Heart left ventricle (tissue), 16 donors: ENCODE measurements at regions not wholly inside any gene's neighbourhood (a gene's known extent, or its start where the extent isn't known, plus 50 kb on each side); places are given as distances from the start of the nearest gene placed in this dataset.

Experiments used
- ATAC-seq, 4 donors: fragments of 200-7000 bp; cut with Tn5 transposase; one replicate each; pipeline ENCODE4 v1.9.1; 2020 to 2022; ENCODE audit warnings: moderate library complexity in 4 of 4, mild to moderate bottlenecking in 3 of 4, moderate number of reproducible peaks in 1 of 4
- DNase-seq, 5 donors: peaks; one replicate each; pipeline ENCODE4 v3.0.0-alpha.2; 2020
- H3K27ac ChIP-seq, 12 donors: fragments of 200-600 bp; sonication (generic) in 4 of 12; one replicate each; pipeline versions ENCODE4 v1.5.0 to v1.8.0; 2016 to 2022; ENCODE audit warnings: mild to moderate bottlenecking in 2 of 12
- H3K27me3 ChIP-seq, 9 donors: fragments of 200-600 bp; sonication (generic) in 2 of 9; one replicate each; pipeline versions ENCODE4 v1.5.1 to v1.8.0; 2016 to 2022; ENCODE audit warnings: mild to moderate bottlenecking in 3 of 9
- H3K36me3 ChIP-seq, 9 donors: fragments of 200-600 bp; sonication (generic) in 2 of 9; one replicate each; pipeline versions ENCODE4 v1.5.0 to v1.8.0; 2018 to 2022; ENCODE audit warnings: mild to moderate bottlenecking in 2 of 9
- H3K4me1 ChIP-seq, 12 donors: fragments of 200-600 bp; sonication (generic) in 4 of 12; one replicate each; pipeline versions ENCODE4 v1.5.0 to v1.8.0; 2016 to 2022; ENCODE audit warnings: mild to moderate bottlenecking in 3 of 12
- H3K4me3 ChIP-seq, 12 donors: fragments of 200-600 bp; sonication (generic) in 4 of 12; one replicate each; pipeline versions ENCODE4 v1.5.0 to v1.8.0; 2017 to 2022; ENCODE audit warnings: mild to moderate bottlenecking in 9 of 12, moderate library complexity in 4 of 12
- H3K9me3 ChIP-seq, 12 donors: fragments of 200-600 bp; sonication (generic) in 4 of 12; one replicate each; pipeline versions ENCODE4 v1.5.0 to v1.8.0; 2016 to 2022; ENCODE audit warnings: mild to moderate bottlenecking in 1 of 12
- POLR2A ChIP-seq, 2 donors: fragments of 450-650 bp; IDR thresholded peaks; one replicate each; pipeline ENCODE4 v1.6.1; 2017; ENCODE audit warnings: antibody characterized with exemption in 2 of 2, mild to moderate bottlenecking in 2 of 2, moderate library complexity in 2 of 2
- WGBS, 4 donors: extraction: QIAGEN DNeasy Blood & Tissue Kit in 2 of 4; methylation state at CpG; one replicate each; pipeline versions ENCODE4 v1.1.5 to v1.1.7; 2013 to 2018; 5-methylcytosine and 5-hydroxymethylcytosine counted together
- intact Hi-C, 10 donors: fragments of 100-400 bp; cut with DNase I; formaldehyde crosslinking; loops; one replicate each; pipeline versions ENCODE4 v1.11.1 to v1.14.2; 2022
- TF ChIP-seq, protein P1 (sequence below), 12 donors: fragments of 200-600 bp; sonication (generic) in 4 of 12; IDR thresholded peaks; one replicate each; pipeline versions ENCODE4 v1.5.0 to v1.8.0; 2018 to 2022; ENCODE audit warnings: antibody characterized with exemption in 12 of 12, mild to moderate bottlenecking in 5 of 12
- donor health status: ischemic (EF 13 %, LVEDD 7.1; RV severe dilation, severe dysfunction).
- donor health status: healthy with polysubstance abuse.
- donor health status: DM: no; HTN: yes; CAD: no.
- donor health status: DM: no; HTN: no; CAD: no.
- donor health status: ischemic (EF 25% LVEDD 6.9; RV normal size, moderate dysfunction).
- donor health status: ischemic (EF 25% LVEDD 5.7; RV mildly dilated, moderate dysfunction).
- donor health status: healthy.
- donor health status: DM: yes; HTN: yes; CAD: no.
- donor health status: ischemic (EF 35%, LVEDD 5.7; RV mildly dilated, moderate dysfunction).
- donor health status: nonischemic (EF 11% LVEDD 7.7; RV severe dilation, severe dysfunction).
- donor health status: DM: yes; HTN: yes; CAD: no.
- donor health status: PGD.
- donor health status: ischemic (EF 29% LVEDD 5.4; RV normal size, mild dysfunction).
- donor health status: nonischemic (EF 23%, LVEDD 6.1; RV moderate dilation, normal function).

DNA sequence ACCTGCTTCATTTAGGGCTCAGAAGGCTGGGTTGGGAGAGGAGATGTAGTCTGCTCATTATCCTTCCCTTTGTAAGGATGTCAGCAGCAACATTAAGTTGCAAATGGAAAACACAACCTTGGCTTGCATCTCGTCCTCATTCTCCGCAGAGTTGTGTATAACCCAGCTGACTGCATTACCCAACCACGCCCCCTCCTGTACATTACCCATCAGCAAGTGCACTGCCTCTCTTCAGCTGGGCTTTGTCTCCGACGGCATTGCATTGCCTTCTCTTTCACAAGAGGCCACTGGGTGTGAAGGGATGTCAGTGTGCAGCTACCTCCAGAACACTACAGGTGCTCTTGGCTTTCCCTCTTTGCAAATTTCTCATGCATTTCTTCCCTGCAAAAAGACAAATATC lies 128.7 kb upstream of the TSHZ2 start:
- Histone ChIP-seq H3K27ac (no peak overlapping the region), H3K36me3 (no peaks in the 10 kb centered on the region), H3K4me3 (no peak overlapping the region), H3K27me3 (peaks cover 0 to 4% (median 0%) of the 10 kb centered on the region in 9 donors), H3K9me3 (no peaks in the 10 kb centered on the region), H3K4me1 (no peaks in the 10 kb centered on the region)
- ATAC-seq (no peak), DNase-seq (no peak)
- no peak for TF ChIP-seq POLR2A (IDR thresholded peaks at IDR 0.05)
- TF ChIP-seq, protein P1, sequence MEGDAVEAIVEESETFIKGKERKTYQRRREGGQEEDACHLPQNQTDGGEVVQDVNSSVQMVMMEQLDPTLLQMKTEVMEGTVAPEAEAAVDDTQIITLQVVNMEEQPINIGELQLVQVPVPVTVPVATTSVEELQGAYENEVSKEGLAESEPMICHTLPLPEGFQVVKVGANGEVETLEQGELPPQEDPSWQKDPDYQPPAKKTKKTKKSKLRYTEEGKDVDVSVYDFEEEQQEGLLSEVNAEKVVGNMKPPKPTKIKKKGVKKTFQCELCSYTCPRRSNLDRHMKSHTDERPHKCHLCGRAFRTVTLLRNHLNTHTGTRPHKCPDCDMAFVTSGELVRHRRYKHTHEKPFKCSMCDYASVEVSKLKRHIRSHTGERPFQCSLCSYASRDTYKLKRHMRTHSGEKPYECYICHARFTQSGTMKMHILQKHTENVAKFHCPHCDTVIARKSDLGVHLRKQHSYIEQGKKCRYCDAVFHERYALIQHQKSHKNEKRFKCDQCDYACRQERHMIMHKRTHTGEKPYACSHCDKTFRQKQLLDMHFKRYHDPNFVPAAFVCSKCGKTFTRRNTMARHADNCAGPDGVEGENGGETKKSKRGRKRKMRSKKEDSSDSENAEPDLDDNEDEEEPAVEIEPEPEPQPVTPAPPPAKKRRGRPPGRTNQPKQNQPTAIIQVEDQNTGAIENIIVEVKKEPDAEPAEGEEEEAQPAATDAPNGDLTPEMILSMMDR (IDR thresholded peaks at IDR 0.05): no peak
- 82 to 85% (median 83%) methylated on average over 5 of the region's 5 CpGs for WGBS, 4 donors
- intact Hi-C loops: no loop called here

DNA sequence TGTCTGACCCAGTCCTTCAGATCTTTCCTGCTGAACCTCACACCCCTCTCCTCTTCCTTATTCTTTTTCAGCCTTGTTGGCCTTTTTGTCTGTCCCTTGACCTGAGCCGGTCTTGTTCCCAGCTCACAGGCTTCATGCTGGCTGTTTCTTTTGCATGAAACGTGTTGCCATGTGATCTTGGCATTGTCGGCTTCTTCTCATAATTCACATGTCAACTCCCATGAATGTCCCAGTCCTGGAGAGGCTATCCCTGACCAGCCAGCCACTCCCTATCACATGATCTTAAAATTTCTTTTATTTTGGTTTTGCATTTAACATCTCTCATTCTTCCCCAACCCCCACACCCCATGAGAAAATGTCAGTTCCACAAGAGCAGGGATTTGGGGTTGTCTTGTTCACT lies 131.2 kb upstream of the TSHZ2 start:
- no peaks in the 10 kb centered on the region for H3K9me3 ChIP-seq
- no peak overlapping the region for H3K27ac ChIP-seq
- TF ChIP-seq POLR2A (IDR thresholded peaks at IDR 0.05): no peak
- TF ChIP-seq, protein P1 (IDR thresholded peaks at IDR 0.05): no peak
- DNase-seq (no peak), ATAC-seq (no peak)
- H3K4me1 ChIP-seq: no peaks in the 10 kb centered on the region
- H3K27me3 ChIP-seq: peaks cover 0 to 4% (median 0%) of the 10 kb centered on the region in 9 donors
- intact Hi-C loops: no loop called here
- no peaks in the 10 kb centered on the region for H3K36me3 ChIP-seq
- no peak overlapping the region for H3K4me3 ChIP-seq
- 83 to 89% (median 87%) methylated on average over 3 of the region's 3 CpGs for WGBS, 4 donors

DNA sequence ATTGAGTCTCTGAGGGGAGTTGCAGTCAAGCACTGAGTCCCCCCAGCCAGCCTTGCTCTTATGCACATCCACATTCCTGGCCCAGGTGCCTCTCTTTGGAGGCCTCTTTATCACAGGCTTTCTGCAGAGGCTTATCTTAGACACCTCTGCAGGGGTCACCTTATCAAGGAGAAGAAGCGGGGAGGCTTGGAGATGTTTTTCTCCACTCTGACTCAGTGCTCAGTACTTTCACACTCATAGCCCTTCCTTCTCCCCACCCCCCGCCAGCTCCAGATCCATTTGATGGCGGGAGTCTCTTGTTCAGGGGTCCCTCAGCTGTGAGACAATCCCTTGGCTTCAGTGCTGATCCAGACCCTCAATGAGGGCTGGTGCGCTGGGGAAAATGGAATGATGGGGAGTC lies 132.1 kb upstream of the TSHZ2 start:
- no peaks in the 10 kb centered on the region for H3K9me3 ChIP-seq
- no peak overlapping the region for H3K4me3 ChIP-seq
- no peak for DNase-seq
- no peak overlapping the region for H3K27ac ChIP-seq
- intact Hi-C loops: no loop called here
- H3K4me1 ChIP-seq: no peaks in the 10 kb centered on the region
- TF ChIP-seq, protein P1 (IDR thresholded peaks at IDR 0.05): no peak
- no peak for TF ChIP-seq POLR2A (IDR thresholded peaks at IDR 0.05)
- 73 to 93% (median 83%) methylated on average over 4 of the region's 4 CpGs for WGBS, 4 donors
- H3K36me3 ChIP-seq: no peaks in the 10 kb centered on the region
- no peak for ATAC-seq
- peaks cover 0 to 4% (median 0%) of the 10 kb centered on the region in 9 donors for H3K27me3 ChIP-seq

DNA sequence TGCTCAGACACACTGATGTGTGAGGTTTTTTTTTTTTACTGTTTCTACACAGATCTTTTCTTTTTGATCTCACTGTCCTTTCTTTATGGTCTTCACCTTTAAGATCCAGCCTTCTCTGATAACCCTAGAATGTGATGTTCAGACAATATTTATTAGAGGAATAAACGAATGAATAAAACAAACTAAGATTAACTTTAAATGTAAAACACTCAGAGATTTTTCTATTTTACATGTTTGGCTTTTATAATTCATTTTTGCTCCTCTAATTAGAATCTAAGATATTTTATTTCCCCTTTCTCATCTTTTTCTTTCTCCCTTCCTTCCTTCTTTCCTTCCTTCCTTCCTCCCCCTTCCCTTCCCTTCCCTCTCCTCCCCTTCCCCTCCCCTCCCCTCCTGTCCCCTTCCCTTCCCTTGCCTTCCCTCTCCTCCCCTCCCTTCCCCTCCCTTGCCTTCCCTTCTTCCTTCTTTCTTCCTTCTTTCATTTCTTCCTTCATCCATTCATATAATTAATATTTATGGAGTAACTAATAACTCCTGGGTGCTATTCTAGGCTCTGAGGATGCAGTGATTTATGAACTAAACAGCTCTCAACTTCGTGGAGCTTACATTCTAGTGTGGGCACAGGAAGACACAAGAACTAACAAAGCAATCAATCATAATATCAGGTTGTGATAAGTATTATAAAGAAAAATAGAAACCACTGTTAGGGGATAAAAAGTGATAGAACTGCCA lies 133.5 kb upstream of the TSHZ2 start:
- ATAC-seq: no peak
- 64 to 73% (median 68%) methylated on average over 2 of the region's 2 CpGs for WGBS, 4 donors
- H3K4me1 ChIP-seq: no peaks in the 10 kb centered on the region
- H3K36me3 ChIP-seq: no peaks in the 10 kb centered on the region
- no peak for TF ChIP-seq POLR2A (IDR thresholded peaks at IDR 0.05)
- TF ChIP-seq, protein P1 (IDR thresholded peaks at IDR 0.05): no peak
- H3K9me3 ChIP-seq: no peaks in the 10 kb centered on the region
- intact Hi-C loops: no loop called here
- peaks cover 0 to 4% (median 0%) of the 10 kb centered on the region in 9 donors for H3K27me3 ChIP-seq
- H3K27ac ChIP-seq: no peak overlapping the region
- H3K4me3 ChIP-seq: no peak overlapping the region
- no peak for DNase-seq
